Dendritic cell treated with granulocyte-macrophage colony-stimulating factor and Interleukin-4, amounts not matched to agents 40 ng/mL and 50 ng/mL, for 4 days (primary cell): ENCODE measurements at regions not wholly inside any gene's neighbourhood (a gene's known extent, or its start where the extent isn't known, plus 50 kb on each side); places are given as distances from the start of the nearest gene placed in this dataset.
"Not testable (repeated sequence)": the region's sequence is repeated elsewhere in the genome, so short reads cannot be mapped to it uniquely, and the experiment has no call there.

Experiments used
- H3K27ac Mint-ChIP-seq: one replicate; pipeline ENCODE4 v1.8.0; 2022; ENCODE audit warnings: mild to moderate bottlenecking, mixed read lengths
- H3K27me3 Mint-ChIP-seq: one replicate; pipeline ENCODE4 v1.8.0; 2022; ENCODE audit warnings: mild to moderate bottlenecking, mixed read lengths
- H3K36me3 Mint-ChIP-seq: one replicate; pipeline ENCODE4 v1.8.0; 2022; ENCODE audit warnings: low read depth, mixed read lengths
- H3K4me1 Mint-ChIP-seq: one replicate; pipeline ENCODE4 v1.8.0; 2022; ENCODE audit warnings: low read depth, mixed read lengths
- H3K4me3 Mint-ChIP-seq: one replicate; pipeline ENCODE4 v1.8.0; 2022; ENCODE audit warnings: mild to moderate bottlenecking, moderate library complexity, mixed read lengths
- H3K9me3 Mint-ChIP-seq: one replicate; pipeline ENCODE4 v1.8.0; 2022; ENCODE audit warnings: mixed read lengths
- intact Hi-C: fragments of 100-400 bp; cut with micrococcal nuclease; formaldehyde crosslinking; loops from one replicate; pipeline ENCODE4 v1.15.0; 2022

GRCh38 chr1:121443001-121443540, 258.3 kb downstream of the SRGAP2C start:
- Mint-ChIP-seq H3K9me3 (no peaks in the 10 kb centered on the region), H3K4me3 (no peak overlapping the region), H3K4me1 (peaks cover 24% of the 10 kb centered on the region), H3K27me3 (no peaks in the 10 kb centered on the region), H3K36me3 (no peaks in the 10 kb centered on the region), H3K27ac (no peak overlapping the region)
- intact Hi-C loops = no loop called here

GRCh38 chr1:121444096-121444495, 259.3 kb downstream of the SRGAP2C start:
- intact Hi-C loops = no loop called here
- peaks cover 26% of the 10 kb centered on the region for H3K4me1 Mint-ChIP-seq
- no peaks in the 10 kb centered on the region for H3K27me3 Mint-ChIP-seq
- no peaks in the 10 kb centered on the region for H3K9me3 Mint-ChIP-seq
- no peaks in the 10 kb centered on the region for H3K36me3 Mint-ChIP-seq
- H3K4me3 Mint-ChIP-seq = no peak overlapping the region
- H3K27ac Mint-ChIP-seq = no peak overlapping the region

GRCh38 chr1:121445679-121446078, 260.9 kb downstream of the SRGAP2C start:
- no peak overlapping the region for H3K4me3 Mint-ChIP-seq
- H3K9me3 Mint-ChIP-seq = no peaks in the 10 kb centered on the region
- H3K36me3 Mint-ChIP-seq = no peaks in the 10 kb centered on the region
- H3K4me1 Mint-ChIP-seq = peaks cover 26% of the 10 kb centered on the region
- intact Hi-C loops = no loop called here
- H3K27ac Mint-ChIP-seq = peak overlapping the region; percentile 75
- H3K27me3 Mint-ChIP-seq = no peaks in the 10 kb centered on the region

DNA sequence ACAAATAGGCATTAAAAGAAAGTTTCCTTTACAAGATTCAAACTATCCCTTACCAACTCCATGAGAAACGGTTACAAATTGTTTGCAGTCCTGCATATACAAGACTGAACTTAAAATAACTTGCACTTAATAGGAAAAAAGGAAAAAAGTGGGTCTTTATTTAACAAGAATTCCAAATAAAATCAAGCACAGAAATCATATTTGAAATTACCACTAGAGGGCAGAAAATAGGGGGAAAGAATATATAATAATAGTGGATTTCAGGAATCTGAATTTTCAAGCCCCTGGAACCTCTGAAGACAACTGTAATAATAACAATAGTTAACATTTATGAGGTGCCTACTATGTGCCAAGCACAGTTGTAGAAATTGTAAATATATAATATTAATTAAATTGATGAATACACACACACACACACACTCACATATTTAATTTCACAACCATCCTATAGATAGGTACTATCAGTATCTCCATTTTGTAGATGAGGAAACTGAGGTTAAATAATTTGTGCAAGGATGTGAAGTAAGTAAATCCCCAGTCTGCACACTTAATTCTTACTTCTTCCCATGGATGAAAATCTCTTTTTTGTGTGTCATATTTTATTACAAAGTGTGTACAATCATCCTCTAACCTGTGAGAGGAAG, 262.6 kb downstream of the SRGAP2C start:
- intact Hi-C loops, H3K4me3 Mint-ChIP-seq, H3K27me3 Mint-ChIP-seq, H3K27ac Mint-ChIP-seq, H3K36me3 Mint-ChIP-seq, H3K9me3 Mint-ChIP-seq: not testable (repeated sequence)
- peaks cover 26% of the 10 kb centered on the region for H3K4me1 Mint-ChIP-seq

DNA sequence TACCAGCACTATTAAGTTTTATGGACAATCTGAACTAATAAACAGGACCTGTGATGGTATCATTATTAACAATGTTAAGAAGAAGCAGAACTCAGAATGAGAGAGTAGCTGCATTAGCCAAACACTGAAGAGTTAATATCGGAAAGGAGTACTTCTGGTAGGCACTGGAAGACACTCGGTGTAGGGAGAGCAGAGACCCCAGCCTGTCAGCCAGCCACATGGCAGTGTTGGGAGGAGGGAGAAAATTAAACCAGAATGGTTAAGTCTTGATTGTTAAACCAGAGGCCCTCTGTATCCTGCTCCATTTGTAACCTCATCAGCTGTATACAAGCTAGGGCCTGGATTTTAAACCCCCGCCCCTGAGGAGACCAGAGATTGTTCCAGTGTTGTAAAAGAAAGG, 263.3 kb downstream of the SRGAP2C start:
- H3K27me3 Mint-ChIP-seq, intact Hi-C loops, H3K27ac Mint-ChIP-seq, H3K4me3 Mint-ChIP-seq, H3K36me3 Mint-ChIP-seq, H3K9me3 Mint-ChIP-seq: not testable (repeated sequence)
- peaks cover 26% of the 10 kb centered on the region for H3K4me1 Mint-ChIP-seq

- H3K4me3 Mint-ChIP-seq = no peak overlapping the region
- peaks cover 26% of the 10 kb centered on the region for H3K4me1 Mint-ChIP-seq
- H3K36me3 Mint-ChIP-seq = no peaks in the 10 kb centered on the region
- intact Hi-C loops = no loop called here
- no peaks in the 10 kb centered on the region for H3K27me3 Mint-ChIP-seq
- H3K9me3 Mint-ChIP-seq = no peaks in the 10 kb centered on the region
- H3K27ac Mint-ChIP-seq = no peak overlapping the region
Measured at GRCh38 chr1:121448851-121449250, 264.1 kb downstream of the SRGAP2C start.

DNA sequence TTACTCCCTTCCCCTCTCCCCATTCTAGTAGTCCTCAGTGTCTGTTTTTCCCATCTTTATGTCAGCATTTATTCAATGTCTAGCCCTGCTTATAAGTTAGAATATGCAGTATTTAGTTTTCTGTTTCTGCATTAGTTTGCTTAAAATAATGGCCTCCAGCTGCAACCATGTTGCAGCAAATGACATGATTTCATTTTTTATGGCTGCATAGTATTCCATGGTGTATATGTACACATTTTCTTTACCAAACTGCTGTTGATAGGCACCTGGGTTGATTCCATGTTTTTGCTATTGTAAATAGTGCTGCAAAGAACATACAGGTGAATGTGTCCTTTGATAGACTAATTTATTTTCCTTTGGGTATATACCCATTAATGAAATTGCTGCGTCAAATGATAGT, 267.7 kb downstream of the SRGAP2C start:
- no peaks in the 10 kb centered on the region for H3K9me3 Mint-ChIP-seq
- H3K36me3 Mint-ChIP-seq = no peaks in the 10 kb centered on the region
- no peak overlapping the region for H3K27ac Mint-ChIP-seq
- peaks cover 12% of the 10 kb centered on the region for H3K4me1 Mint-ChIP-seq
- no peaks in the 10 kb centered on the region for H3K27me3 Mint-ChIP-seq
- intact Hi-C loops = no loop called here
- H3K4me3 Mint-ChIP-seq = no peak overlapping the region

DNA sequence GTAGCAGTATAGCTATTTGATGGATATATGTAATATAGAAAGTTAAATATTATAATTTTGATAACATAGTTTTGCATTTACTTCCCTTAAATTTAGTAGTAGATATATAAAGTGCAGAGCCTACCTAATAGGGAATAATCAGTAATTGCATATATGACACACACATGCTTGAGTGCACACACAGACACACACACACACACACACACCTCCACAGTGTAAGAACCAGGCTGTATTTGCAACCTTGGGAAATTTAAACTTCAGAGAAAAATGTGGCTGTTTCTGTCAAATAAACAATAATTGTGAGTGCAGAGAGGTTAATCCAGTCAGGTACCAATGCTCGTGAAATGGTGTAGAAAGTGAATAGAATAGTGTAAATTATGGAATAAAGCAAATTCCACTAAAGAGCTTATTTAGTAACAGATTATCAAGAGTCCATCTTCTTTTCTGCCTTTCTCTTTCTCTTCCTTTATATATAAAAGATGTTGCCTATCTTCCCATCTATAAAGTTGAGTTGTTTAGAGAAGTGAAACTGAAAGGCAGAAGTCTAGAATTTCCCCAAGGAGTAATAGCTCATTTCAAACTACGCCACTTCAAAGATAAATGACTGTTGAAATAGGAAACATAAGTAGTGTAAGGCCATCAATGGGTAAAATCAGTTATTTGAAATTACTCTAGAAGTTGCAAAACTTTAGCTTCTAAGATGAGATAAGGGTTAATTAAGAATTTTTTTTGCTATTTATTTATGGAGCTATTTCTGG, 273.7 kb downstream of the SRGAP2C start:
- no peaks in the 10 kb centered on the region for H3K27me3 Mint-ChIP-seq
- intact Hi-C loops = no loop called here
- peaks cover 5% of the 10 kb centered on the region for H3K4me1 Mint-ChIP-seq
- no peak overlapping the region for H3K4me3 Mint-ChIP-seq
- no peaks in the 10 kb centered on the region for H3K9me3 Mint-ChIP-seq
- peak overlapping the region; percentile 58 for H3K27ac Mint-ChIP-seq
- no peaks in the 10 kb centered on the region for H3K36me3 Mint-ChIP-seq

GRCh38 chr1:121459235-121459634, 274.5 kb downstream of the SRGAP2C start:
- no peak overlapping the region for H3K27ac Mint-ChIP-seq
- H3K27me3 Mint-ChIP-seq = no peaks in the 10 kb centered on the region
- no peak overlapping the region for H3K4me3 Mint-ChIP-seq
- H3K36me3 Mint-ChIP-seq = no peaks in the 10 kb centered on the region
- no peaks in the 10 kb centered on the region for H3K9me3 Mint-ChIP-seq
- intact Hi-C loops = no loop called here
- peaks cover 5% of the 10 kb centered on the region for H3K4me1 Mint-ChIP-seq

DNA sequence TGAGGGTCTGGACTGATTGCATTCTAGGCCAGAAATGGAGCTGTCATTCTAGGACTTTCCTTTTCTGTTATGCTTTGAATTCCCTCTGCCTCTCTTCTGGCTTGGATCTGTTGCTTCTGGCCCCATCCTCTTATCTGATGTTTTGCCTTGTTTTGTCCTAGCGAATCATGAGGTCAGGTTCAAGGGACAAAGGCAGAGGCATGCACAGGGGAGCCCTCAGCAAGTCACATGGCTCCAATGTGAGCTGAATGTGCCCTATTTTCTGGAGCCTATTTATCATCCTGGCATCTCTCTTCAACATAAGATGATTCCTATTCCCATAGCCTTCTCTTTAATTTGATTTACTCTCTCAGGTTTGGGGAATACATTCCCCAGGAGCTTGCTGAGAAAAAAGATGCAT, 284.6 kb downstream of the SRGAP2C start:
- H3K27me3 Mint-ChIP-seq, H3K4me3 Mint-ChIP-seq, intact Hi-C loops, H3K9me3 Mint-ChIP-seq, H3K27ac Mint-ChIP-seq, H3K36me3 Mint-ChIP-seq, H3K4me1 Mint-ChIP-seq: not testable (repeated sequence)

GRCh38 chr1:121470401-121470800, 285.6 kb downstream of the SRGAP2C start:
- intact Hi-C loops, H3K36me3 Mint-ChIP-seq, H3K27ac Mint-ChIP-seq, H3K4me3 Mint-ChIP-seq, H3K9me3 Mint-ChIP-seq, H3K4me1 Mint-ChIP-seq, H3K27me3 Mint-ChIP-seq: not testable (repeated sequence)

DNA sequence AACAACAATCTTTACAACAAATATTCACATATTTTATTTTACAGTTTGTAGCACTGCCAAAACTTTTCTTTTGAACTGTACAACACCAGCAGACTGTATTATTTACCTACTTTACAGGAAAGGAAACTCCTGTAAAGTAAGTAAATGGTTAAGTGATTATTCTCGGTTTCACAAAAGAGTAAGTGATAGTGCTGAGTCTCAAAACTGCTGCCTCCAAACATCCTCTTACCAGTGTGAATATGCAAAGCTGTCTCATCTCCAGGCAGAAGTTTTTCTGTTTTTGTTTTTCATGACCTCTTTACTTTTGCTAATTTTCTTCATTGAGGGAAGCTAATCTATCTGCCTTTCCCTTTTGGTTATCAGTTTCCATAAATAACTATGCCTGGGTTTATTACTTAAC, 286.7 kb downstream of the SRGAP2C start:
- H3K27me3 Mint-ChIP-seq = no peaks in the 10 kb centered on the region

DNA sequence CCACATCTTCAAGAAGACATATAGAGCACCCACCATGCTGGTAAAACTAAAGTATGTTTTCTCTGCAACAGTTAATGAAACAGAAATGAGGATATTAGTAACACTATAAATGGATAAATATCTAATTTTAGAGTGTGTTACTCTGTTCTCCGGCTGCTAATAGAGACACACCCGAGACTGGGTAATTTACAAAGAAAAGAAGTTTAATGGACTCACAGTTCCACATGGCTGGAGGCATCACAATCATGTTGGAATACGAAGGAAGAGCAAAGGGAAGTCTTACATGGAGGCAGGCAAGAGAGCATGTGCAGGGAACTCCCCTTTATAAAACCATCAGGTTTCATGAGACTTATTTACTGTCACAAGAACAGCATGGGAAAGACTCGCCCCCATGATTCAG, 287.2 kb downstream of the SRGAP2C start:
- Mint-ChIP-seq H3K4me3 (no peak overlapping the region), H3K36me3 (no peaks in the 10 kb centered on the region), H3K27me3 (no peaks in the 10 kb centered on the region), H3K9me3 (peaks cover 8% of the 10 kb centered on the region), H3K4me1 (peaks cover 8% of the 10 kb centered on the region), H3K27ac (no peak overlapping the region)
- intact Hi-C loops = no loop called here

More for the DNA sequence above, 286.7 kb downstream of the SRGAP2C start:
- peaks cover 8% of the 10 kb centered on the region for H3K4me1 Mint-ChIP-seq
- intact Hi-C loops = no loop called here
- no peaks in the 10 kb centered on the region for H3K36me3 Mint-ChIP-seq
- H3K27ac Mint-ChIP-seq = no peak overlapping the region
- H3K9me3 Mint-ChIP-seq = peaks cover 3% of the 10 kb centered on the region
- no peak overlapping the region for H3K4me3 Mint-ChIP-seq

GRCh38 chr1:121483234-121483633, 298.5 kb downstream of the SRGAP2C start:
- H3K27ac Mint-ChIP-seq = no peak overlapping the region
- no peak overlapping the region for H3K4me3 Mint-ChIP-seq
- no peaks in the 10 kb centered on the region for H3K27me3 Mint-ChIP-seq
- no peaks in the 10 kb centered on the region for H3K36me3 Mint-ChIP-seq
- intact Hi-C loops = no loop called here
- H3K9me3 Mint-ChIP-seq = no peaks in the 10 kb centered on the region
- H3K4me1 Mint-ChIP-seq = peaks cover 10% of the 10 kb centered on the region
